ENCODE measurements at regions not wholly inside any gene's neighbourhood (a gene's known extent, or its start where the extent isn't known, plus 50 kb on each side); places are given as distances from the start of the nearest gene placed in this dataset.
A peak's percentile ranks its signal among the peaks of the same experiment; 100 is the strongest.

GRCh38 chr3:189566550-189567130 is 64.5 kb upstream of the TP63 start:
- no TSS peak for BruUV-seq (replicated peaks)
- no peak overlapping the region for H3K4me2 ChIP-seq (ENCODE audit: control insufficient read depth, insufficient read depth)
- CTCF ChIA-PET: interaction anchor here (1.0 to 1.8 kb wide), 3 partner anchors 21 to 382 kb away, joined by 4 to 5 read pairs (median 5); no protein-coding TSS in a partner anchor

More at GRCh38 chr3:189566550-189567130, 64.5 kb upstream of the TP63 start:
- no peak for DNase-seq (ENCODE audit: low read depth, low spot score)
- Histone ChIP-seq H3K4me3 (no peak overlapping the region), H3K27me3 (replicated peaks in 1 of 2; ENCODE audit: control insufficient read depth in 2 of 2, insufficient read depth in 2 of 2, low read length in 1 of 2) (no peaks in the 10 kb centered on the region), H3K36me3 (ENCODE audit: control insufficient read depth in 2 of 2, insufficient read depth in 2 of 2, low read length in 1 of 2) (no peaks in the 10 kb centered on the region), H3K9me3 (replicated peaks; ENCODE audit: control insufficient read depth, insufficient read depth, low read length) (no peaks in the 10 kb centered on the region), H3K79me2 (ENCODE audit: control insufficient read depth, insufficient read depth, low read length) (no peaks in the 10 kb centered on the region), H3K9ac (ENCODE audit: control insufficient read depth, insufficient read depth, low read length) (no peak overlapping the region), H4K20me1 (ENCODE audit: control insufficient read depth, insufficient read depth) (no peaks in the 10 kb centered on the region), H3K27ac (ENCODE audit: control insufficient read depth, insufficient read depth) (0 out of 2 replicates have a peak overlapping the region, but pooled peaks have one; percentile 71), H3K4me1 (ENCODE audit: control insufficient read depth, insufficient read depth, low read length) (peaks cover 60% of the 10 kb centered on the region), H2AFZ (ENCODE audit: control insufficient read depth, low read depth, low read length) (no peak overlapping the region)
- ChIA-PET RAD21 (ENCODE audit: unreplicated experiment) (interaction anchor here (0.6 to 2.7 kb wide), 13 partner anchors 21 to 294 kb away, joined by 3 to 17 read pairs (median 4); partner anchors contain the start of gene TP63), POLR2A (no interaction called here), SMC1A (ENCODE audit: uncharacterized antibody, unreplicated experiment) (interaction anchor here (0.7 to 2.3 kb wide), 18 partner anchors 10 to 216 kb away, joined by 3 to 13 read pairs (median 4); partner anchors contain the start of gene TP63)
- ATAC-seq: no peak
- intact Hi-C loops (cut with micrococcal nuclease; ENCODE audit: unreplicated experiment): loop anchor here (5.0 to 10.0 kb wide), 3 partner anchors 66 to 378 kb away; partner anchors contain the start of gene TP63
- FAIRE-seq: no peak
- WGBS (ENCODE audit: insufficient coverage, insufficient replicate concordance, low lambda C conversion rate, missing lambda C conversion rate): 73% methylated on average over 2 of the region's 2 CpGs
- in situ Hi-C loops (cut with MboI): no loop called here
- TF ChIP-seq RAD51 (IDR thresholded peaks at IDR 0.05): no peak
- no peak for TF ChIP-seq IRF4 (IDR thresholded peaks at IDR 0.05; ENCODE audit: low read depth, low read length)
- TF ChIP-seq SUPT20H (IDR thresholded peaks at IDR 0.05; ENCODE audit: borderline replicate concordance, control insufficient read depth, low read depth, low read length): no peak
- TF ChIP-seq DPF2 (IDR thresholded peaks at IDR 0.05): no peak
- TF ChIP-seq NRF1 (conservative IDR thresholded peaks at IDR 0.05; ENCODE audit: low read depth, low read length): no peak
- no peak for TF ChIP-seq POLR2A (IDR thresholded peaks at IDR 0.05; ENCODE audit: low read depth, low read length)
- TF ChIP-seq BHLHE40 (IDR thresholded peaks at IDR 0.05; ENCODE audit: borderline replicate concordance in 1 of 2, low read depth in 2 of 2, low read length in 1 of 2): no peak
- TF ChIP-seq ZNF384 (IDR thresholded peaks at IDR 0.05; ENCODE audit: borderline replicate concordance, low read depth, low read length): no peak
- TF ChIP-seq SUZ12 (IDR thresholded peaks at IDR 0.05; ENCODE audit: unreplicated experiment): no peak
- no peak for TF ChIP-seq YY1 (IDR thresholded peaks at IDR 0.05; ENCODE audit: low read depth, low read length)
- no peak for TF ChIP-seq FOXK2 (IDR thresholded peaks at IDR 0.05)
- TF ChIP-seq HDGF (IDR thresholded peaks at IDR 0.05): no peak
- TF ChIP-seq FOS (IDR thresholded peaks at IDR 0.05; ENCODE audit: borderline replicate concordance, extremely low read depth, insufficient read length): no peak
- no peak for TF ChIP-seq JUND (IDR thresholded peaks at IDR 0.05; ENCODE audit: low read depth, low read length)
- no peak for TF ChIP-seq CHD1 (IDR thresholded peaks at IDR 0.05; ENCODE audit: low read depth, low read length)
- TF ChIP-seq KAT2A (conservative IDR thresholded peaks at IDR 0.05; ENCODE audit: control insufficient read depth, low read depth, low read length): no peak
- TF ChIP-seq MYC (IDR thresholded peaks at IDR 0.05; ENCODE audit: insufficient read depth, insufficient read length, insufficient replicate concordance, low read length, severe bottlenecking): no peak
- no peak for TF ChIP-seq SREBF2 (IDR thresholded peaks at IDR 0.05; ENCODE audit: low read length)
- no peak for TF ChIP-seq BCL11A (IDR thresholded peaks at IDR 0.05; ENCODE audit: low read depth, low read length)
- TF ChIP-seq ATF3 (IDR thresholded peaks at IDR 0.05; ENCODE audit: borderline replicate concordance, extremely low read depth, low read depth, low read length): no peak

All from GM12878 (cell line).